Stimulated activated effector memory CD8-positive, alpha-beta T cell treated with anti-CD3 and anti-CD28 coated beads, Interleukin-12 subunit alpha, Interleukin-12 subunit beta, amount 100 ng/mL, for 72 hours (primary cell): ENCODE measurements at regions not wholly inside any gene's neighbourhood (a gene's known extent, or its start where the extent isn't known, plus 50 kb on each side); places are given as distances from the start of the nearest gene placed in this dataset.

Experiments
- ATAC-seq: fragments of 150-1000 bp; cut with Tn5 transposase; 2 replicates; pipeline ENCODE4 v1.10.0; 2021
- DNase-seq, 2 donors: peaks; one replicate each; pipeline ENCODE4 v3.0.0; 2021 to 2022; ENCODE audit warnings: low spot score in 2 of 2
- H3K27ac Mint-ChIP-seq: one replicate; pipeline ENCODE4 v1.8.0; 2022; ENCODE audit warnings: mild to moderate bottlenecking, mixed read lengths
- H3K36me3 Mint-ChIP-seq: one replicate; pipeline ENCODE4 v1.8.0; 2022; ENCODE audit warnings: mild to moderate bottlenecking, mixed read lengths
- H3K4me1 Mint-ChIP-seq: one replicate; pipeline ENCODE4 v1.8.0; 2022; ENCODE audit warnings: mixed read lengths
- H3K4me3 Mint-ChIP-seq: one replicate; pipeline ENCODE4 v1.8.0; 2022; ENCODE audit warnings: mild to moderate bottlenecking, mixed read lengths
- H3K9me3 Mint-ChIP-seq: one replicate; pipeline ENCODE4 v1.8.0; 2022; ENCODE audit warnings: mixed read lengths

DNA sequence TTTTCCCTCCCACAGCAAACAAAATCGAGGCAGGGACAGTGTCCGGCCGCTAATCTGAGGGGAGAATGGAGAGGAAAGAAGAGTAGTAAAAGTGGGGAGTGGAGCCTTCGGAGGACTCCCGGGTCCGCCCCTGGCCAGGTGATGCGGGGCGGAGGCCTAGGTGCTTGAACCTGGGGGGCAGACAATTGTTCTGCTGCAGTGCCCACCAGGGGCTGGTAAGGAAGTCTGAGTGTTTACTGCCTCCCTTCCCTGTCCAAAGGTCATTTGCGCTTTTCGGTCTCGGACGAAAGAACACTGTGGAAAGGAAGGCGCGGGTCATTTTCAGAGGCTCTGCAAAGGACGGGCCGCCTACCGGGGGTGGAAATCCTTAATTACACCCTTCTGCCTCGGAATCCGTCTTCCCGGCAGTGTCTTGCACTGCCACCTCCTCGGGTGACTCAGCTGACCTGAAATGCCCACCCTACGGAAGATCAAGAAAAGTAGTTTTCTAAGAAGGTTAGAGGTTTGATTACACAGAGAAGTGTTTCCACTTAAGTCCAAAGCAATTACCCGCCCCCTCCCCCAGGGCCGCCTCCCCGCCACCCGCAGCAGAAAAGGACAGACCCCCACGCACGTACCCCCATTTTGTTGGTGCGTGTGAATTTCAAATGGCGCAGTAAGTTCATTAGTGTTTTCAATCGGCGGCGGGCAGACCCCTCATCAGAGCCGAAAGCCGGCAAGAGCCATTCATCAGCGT lies 99.9 kb upstream of the TENM3 start:
- no peak overlapping the region for H3K27ac Mint-ChIP-seq
- peaks cover 2% of the 10 kb centered on the region for H3K9me3 Mint-ChIP-seq
- H3K4me1 Mint-ChIP-seq: peaks cover 15% of the 10 kb centered on the region
- no peaks in the 10 kb centered on the region for H3K36me3 Mint-ChIP-seq
- ATAC-seq (no peak), DNase-seq (no peak)
- H3K4me3 Mint-ChIP-seq: peak overlapping the region; percentile 49

DNA sequence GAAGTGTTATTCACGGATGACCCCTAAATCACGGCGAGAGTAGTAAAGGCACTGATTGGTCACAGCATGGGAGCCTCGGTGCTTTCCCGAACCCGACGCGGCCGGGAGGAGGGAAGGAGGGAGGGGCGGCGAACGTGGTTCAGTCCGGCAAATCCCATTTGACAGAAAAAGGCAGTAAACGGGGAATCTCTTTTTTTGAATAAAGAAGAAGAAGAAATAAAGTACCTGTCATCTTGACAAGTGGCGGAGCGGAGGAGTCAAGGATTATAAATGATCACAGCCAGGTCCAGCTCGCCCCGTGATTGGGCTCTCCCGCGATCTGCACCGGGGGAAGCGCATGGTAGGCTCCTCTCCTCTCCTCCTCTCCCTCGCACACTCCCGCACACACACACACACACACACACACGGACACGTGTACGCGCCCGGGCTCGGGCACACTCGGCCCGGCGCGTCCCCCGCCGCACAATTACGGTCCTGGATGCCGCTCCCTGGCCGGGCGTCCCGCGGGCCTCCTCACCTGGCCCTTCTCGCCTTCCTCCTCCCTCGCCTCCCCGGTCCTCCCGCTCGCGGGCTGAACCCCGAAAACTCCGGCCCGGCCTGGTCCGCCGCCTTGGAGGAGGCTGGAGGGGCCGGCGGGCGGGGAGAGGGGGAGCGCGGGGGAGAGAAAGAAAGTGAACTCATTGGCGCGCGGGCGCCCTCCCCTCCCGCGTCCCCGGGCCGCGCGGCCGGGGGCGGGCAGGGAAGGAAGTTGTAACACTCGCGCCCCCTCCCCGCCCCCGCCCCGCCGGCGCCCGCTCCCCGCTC lies 99.2 kb upstream of the TENM3 start:
- Mint-ChIP-seq H3K4me3 (peak overlapping the region; percentile 49), H3K27ac (no peak overlapping the region), H3K9me3 (peaks cover 1% of the 10 kb centered on the region), H3K4me1 (peaks cover 13% of the 10 kb centered on the region), H3K36me3 (no peaks in the 10 kb centered on the region)
- DNase-seq (no peak), ATAC-seq (peak; percentile 53)

DNA sequence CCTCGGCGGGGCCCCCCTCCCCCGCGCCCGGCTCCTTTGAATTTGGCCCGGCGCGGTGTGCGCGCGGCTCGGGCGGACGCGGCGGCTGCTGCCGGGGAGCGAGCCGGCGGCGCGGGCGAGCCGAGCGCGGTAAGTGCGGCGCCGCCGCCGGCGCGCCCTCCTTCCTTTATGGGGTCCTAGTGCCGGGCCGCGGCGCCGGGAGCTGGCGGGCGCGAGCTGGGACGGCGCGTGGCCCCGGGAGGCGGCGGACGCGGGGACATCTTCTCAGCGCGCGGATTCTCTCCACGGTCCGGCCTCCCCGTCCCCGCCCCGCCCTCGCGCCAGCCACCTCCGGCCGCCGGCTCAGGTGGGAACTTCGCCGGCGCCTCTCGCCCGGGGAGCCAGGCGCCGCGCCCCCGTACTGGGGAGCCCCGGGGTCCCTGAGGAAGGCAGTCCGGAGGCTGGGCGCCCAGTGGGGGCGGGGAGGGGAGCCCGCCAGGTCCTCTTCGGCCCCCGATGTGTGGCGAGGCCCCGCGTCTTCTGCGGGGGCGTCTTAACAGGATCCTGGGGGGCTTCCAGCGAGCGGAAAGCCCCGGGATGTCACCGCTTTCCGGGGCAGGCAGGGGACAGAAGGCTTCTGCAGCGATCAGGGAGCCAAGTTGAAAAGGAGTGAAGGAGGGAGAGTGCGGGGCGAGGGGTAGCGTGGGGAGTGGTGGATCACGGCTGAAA lies 98.4 kb upstream of the TENM3 start:
- Mint-ChIP-seq H3K4me1 (peaks cover 11% of the 10 kb centered on the region), H3K9me3 (no peaks in the 10 kb centered on the region), H3K36me3 (no peaks in the 10 kb centered on the region), H3K4me3 (no peak overlapping the region), H3K27ac (no peak overlapping the region)
- ATAC-seq: peak; percentile 19
- no peak for DNase-seq

DNA sequence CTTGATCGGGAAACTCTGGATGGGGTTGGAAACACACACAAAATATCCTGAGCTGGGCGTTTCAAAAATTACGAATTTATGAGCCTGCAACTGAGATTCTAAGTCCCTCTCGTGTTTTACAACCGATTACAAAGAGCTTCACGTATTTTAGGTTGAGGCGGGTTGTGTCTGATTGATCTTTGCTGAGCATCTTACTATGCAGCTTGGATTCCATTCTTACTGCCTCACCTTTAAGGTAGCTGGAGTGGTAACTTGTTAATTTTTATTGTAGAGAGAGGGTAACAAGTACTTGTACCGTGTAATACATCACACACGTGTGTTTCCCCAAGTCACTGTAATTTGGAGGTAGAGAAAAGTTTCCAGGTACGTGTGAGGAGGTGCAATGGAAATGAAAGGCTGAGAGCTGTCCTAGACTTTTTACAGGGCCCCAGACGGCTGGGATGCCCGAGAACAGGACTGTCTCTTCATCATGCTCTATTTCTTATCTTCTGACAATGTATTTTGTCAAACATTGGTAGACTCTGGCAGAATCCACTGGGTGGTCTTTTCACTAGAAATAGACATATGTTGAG lies 97.8 kb upstream of the TENM3 start:
- Mint-ChIP-seq H3K36me3 (no peaks in the 10 kb centered on the region), H3K4me3 (no peak overlapping the region), H3K9me3 (no peaks in the 10 kb centered on the region), H3K4me1 (peaks cover 11% of the 10 kb centered on the region), H3K27ac (no peak overlapping the region)
- DNase-seq: no peak
- ATAC-seq: no peak

DNA sequence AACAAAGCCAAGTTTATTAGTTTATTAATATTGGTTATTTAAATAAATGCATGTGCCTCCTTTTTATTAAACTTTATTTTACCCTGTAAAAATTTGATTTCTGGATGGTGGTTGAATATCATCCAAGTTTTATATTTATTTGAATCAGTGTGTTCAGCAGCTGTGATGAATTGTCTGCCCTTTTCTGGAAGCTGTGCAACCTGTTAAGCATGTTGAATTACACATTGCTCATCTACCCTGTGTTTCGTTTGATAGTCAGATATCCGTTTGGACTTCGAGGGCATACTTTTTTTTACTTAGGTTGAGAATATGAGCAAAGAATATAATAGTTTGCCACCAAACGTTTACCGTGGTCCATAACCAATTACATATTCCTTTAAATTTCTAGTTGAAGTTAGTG lies 95.8 kb upstream of the TENM3 start:
- Mint-ChIP-seq H3K4me3 (no peak overlapping the region), H3K9me3 (no peaks in the 10 kb centered on the region), H3K4me1 (peaks cover 11% of the 10 kb centered on the region), H3K27ac (no peak overlapping the region), H3K36me3 (no peaks in the 10 kb centered on the region)
- no peak for DNase-seq
- ATAC-seq: no peak

DNA sequence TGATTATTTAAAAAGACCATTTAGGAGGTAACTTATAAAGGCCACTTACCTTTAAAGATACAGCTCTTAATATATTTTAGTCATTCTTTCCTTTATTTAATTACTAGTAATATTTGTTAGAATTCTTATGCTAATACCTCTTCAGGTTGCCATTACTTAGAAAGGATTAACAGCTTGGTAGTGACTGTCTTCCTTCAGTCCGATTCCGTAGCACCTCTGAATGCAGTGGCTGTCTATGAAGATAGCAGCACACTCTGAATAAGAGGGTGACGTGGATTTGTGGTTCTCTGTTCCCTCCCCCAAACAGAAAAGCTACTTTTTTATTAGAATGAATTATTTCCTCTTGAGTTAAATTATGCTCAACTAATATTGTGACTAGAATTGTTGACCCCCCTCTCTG lies 92.6 kb upstream of the TENM3 start:
- ATAC-seq: no peak
- Mint-ChIP-seq H3K36me3 (no peaks in the 10 kb centered on the region), H3K4me1 (no peaks in the 10 kb centered on the region), H3K27ac (no peak overlapping the region), H3K4me3 (no peak overlapping the region), H3K9me3 (no peaks in the 10 kb centered on the region)
- no peak for DNase-seq

DNA sequence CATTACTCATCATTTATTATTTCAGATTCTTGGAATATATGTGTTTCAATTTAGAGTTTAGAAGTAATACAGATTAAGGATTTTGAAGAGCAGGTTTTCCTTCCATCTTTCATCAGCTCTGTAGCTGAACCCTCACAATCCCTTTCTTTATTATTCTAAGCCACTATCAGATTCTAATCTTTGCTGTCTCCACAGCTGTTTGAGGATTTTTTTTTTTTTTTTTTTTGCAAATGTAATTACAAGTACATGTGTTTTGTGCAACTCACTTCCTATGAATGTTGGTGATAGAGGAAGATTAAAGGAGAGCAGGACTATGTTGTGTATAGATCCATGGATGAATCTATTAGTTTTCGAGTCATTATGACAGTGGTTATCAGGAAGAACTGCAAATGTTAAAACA lies 87.4 kb upstream of the TENM3 start:
- Mint-ChIP-seq H3K4me1 (no peaks in the 10 kb centered on the region), H3K27ac (no peak overlapping the region), H3K4me3 (no peak overlapping the region), H3K9me3 (no peaks in the 10 kb centered on the region), H3K36me3 (no peaks in the 10 kb centered on the region)
- ATAC-seq (no peak), DNase-seq (no peak)

DNA sequence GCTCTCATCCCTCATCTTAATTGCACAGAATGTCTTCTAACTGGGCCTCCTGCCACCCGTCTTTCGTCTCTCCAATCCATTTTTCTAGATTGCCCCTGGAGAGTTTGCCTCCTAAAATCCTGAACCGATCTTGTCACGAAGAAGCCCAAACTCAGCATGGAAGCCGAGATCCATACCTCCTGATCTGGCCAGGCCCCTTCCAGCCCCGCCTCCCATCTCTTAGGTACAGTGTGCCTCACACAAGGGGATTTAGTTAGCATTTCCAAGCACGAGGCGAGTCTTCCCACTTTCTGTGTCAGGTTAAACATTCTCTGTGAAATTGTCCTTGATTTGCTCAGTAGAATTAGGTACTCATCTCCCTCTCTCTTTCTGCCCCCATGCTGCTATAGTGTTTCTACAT lies 80.0 kb upstream of the TENM3 start:
- no peak for ATAC-seq
- H3K27ac Mint-ChIP-seq: no peak overlapping the region
- peaks cover 4% of the 10 kb centered on the region for H3K9me3 Mint-ChIP-seq
- H3K4me3 Mint-ChIP-seq: no peak overlapping the region
- H3K36me3 Mint-ChIP-seq: no peaks in the 10 kb centered on the region
- H3K4me1 Mint-ChIP-seq: no peaks in the 10 kb centered on the region
- DNase-seq: no peak

DNA sequence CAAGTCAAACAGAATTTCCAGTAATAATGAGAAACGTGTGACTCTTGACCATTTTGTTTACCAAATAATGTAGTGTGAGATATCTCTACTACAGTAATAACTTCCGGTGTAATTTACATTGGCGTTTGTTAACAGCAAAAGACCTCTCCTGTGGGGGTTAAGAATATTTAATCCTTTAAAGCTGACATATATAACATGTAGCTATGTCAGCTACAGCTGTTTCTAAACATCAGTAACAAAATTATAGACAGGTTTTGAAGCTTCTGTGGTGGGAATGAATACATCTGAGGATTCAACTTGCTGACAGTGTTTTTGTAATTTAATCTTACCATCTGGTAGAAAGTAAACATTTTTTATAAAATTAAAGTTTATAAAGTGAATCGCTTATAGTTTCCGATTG lies 73.6 kb upstream of the TENM3 start:
- no peak for DNase-seq
- ATAC-seq: no peak
- no peak overlapping the region for H3K4me3 Mint-ChIP-seq
- H3K9me3 Mint-ChIP-seq: no peaks in the 10 kb centered on the region
- H3K36me3 Mint-ChIP-seq: no peaks in the 10 kb centered on the region
- no peak overlapping the region for H3K27ac Mint-ChIP-seq
- H3K4me1 Mint-ChIP-seq: no peaks in the 10 kb centered on the region

DNA sequence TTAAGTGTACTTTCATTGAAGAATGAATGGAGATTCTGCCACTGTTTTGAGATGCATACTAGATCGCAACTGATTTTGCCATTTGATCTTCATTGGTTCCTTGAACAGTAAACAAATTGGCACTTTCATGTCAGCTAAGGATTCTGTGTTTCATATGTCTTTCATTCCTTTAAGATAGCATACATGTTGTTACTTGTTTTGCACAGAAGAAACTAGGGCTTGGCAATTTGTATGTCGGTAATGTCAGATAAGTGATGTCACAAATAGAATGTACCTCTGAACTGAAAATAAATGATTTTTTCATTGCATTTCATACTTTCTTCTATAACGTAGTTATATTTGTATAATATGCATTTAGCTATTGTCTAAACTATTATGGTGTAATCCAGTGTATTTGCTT lies 73.2 kb upstream of the TENM3 start:
- no peak overlapping the region for H3K27ac Mint-ChIP-seq
- no peak overlapping the region for H3K4me3 Mint-ChIP-seq
- H3K4me1 Mint-ChIP-seq: no peaks in the 10 kb centered on the region
- no peaks in the 10 kb centered on the region for H3K36me3 Mint-ChIP-seq
- DNase-seq: no peak
- ATAC-seq: no peak
- H3K9me3 Mint-ChIP-seq: no peaks in the 10 kb centered on the region

DNA sequence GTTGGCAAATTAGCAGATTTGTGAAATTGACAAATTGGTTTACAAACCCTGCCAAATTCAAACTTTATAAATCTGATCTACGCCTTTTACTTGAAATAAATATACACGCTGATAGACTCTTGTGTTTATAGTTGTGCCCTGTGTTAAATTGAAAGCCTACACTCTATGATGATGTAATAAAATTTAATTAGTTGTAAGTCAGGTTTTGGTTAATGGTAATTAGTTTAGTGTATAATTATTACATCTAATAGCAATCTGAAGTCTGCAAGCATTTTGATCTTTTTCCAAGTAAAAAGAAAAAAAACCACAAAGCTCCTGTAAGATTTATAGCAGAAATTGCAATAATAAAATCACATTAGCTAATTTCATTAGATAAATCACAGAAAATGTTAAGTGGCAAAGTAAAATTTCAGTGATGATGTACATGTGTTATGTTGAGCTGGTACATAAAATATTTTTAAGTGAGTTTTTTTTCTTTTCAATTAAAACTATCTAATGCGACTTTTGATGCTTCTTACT lies 72.7 kb upstream of the TENM3 start:
- ATAC-seq (no peak), DNase-seq (no peak)
- no peak overlapping the region for H3K27ac Mint-ChIP-seq
- no peak overlapping the region for H3K4me3 Mint-ChIP-seq
- H3K9me3 Mint-ChIP-seq: no peaks in the 10 kb centered on the region
- no peaks in the 10 kb centered on the region for H3K4me1 Mint-ChIP-seq
- no peaks in the 10 kb centered on the region for H3K36me3 Mint-ChIP-seq

DNA sequence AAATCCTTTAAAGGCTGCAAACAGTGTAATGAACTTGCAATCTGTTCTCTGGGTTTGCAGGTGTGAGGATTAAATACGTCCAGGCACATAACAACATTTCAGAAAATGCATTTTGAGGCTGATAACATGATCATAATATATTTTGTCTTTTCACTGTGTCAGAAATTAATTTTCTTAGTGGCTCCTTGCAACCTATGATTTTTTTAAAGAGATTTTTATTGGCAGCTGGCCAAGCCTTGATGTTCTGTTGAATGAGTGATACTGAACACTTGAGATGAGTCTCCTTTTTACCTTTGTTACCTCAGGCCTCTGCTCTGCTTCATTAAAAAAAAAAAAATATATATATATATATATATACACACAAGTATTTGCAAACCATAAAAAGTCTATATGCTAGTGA lies 68.2 kb upstream of the TENM3 start:
- Mint-ChIP-seq H3K4me3 (no peak overlapping the region), H3K36me3 (no peaks in the 10 kb centered on the region), H3K27ac (no peak overlapping the region), H3K9me3 (no peaks in the 10 kb centered on the region), H3K4me1 (no peaks in the 10 kb centered on the region)
- ATAC-seq: no peak
- no peak for DNase-seq

DNA sequence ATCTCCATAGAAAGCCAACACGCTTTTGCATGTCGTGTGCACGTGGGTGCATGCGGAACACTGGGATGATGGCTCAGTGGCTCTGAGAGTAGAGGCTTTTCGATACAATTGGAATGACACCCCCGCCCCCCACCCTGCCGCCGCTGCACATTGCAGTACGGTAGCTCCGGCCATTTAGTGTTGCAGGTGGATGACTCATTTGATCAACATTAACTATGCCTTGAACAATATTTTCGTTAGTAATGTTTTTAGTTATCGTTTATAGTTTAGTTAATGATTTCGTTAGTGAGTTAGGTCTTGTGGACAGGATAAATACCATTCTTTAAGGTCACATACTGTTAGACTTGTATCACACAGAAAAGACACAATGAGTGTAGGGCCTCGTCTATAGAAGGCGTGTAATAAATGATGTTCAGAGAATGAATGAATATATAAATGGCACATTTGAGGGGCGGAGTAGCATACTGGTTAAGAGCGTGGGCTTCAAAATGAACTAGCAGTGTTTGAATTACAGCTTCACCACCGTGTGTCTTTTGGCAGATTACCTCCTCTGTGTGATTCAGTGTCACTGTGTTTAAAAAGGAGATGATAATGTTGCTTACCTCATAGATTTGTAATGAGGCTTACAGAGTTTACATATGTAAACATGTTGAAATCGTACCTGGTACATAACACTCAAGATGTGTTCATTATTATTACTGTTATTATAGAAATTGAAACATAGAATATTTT lies 67.2 kb upstream of the TENM3 start:
- H3K4me3 Mint-ChIP-seq: no peak overlapping the region
- no peaks in the 10 kb centered on the region for H3K36me3 Mint-ChIP-seq
- H3K4me1 Mint-ChIP-seq: no peaks in the 10 kb centered on the region
- H3K27ac Mint-ChIP-seq: no peak overlapping the region
- H3K9me3 Mint-ChIP-seq: no peaks in the 10 kb centered on the region
- ATAC-seq: no peak
- DNase-seq: no peak

DNA sequence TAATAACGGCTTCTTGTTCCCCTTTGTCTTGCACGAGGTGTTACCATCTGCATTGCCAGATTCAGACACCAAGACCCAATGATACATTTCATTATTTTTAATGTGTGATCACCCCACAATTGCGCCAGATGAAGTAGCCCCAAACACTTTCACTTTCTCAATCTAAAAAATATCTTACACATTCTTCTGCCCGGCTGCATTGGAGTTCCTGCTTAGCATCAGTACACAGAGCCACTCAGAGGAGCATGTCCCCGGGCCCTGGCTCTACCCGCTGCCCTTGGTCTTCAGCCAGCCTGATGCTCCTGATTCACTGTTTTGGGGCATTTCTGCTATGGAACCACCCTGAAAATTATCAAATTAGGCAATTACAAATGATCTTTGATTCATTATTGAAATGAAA lies 66.0 kb upstream of the TENM3 start:
- Mint-ChIP-seq H3K4me1 (no peaks in the 10 kb centered on the region), H3K36me3 (no peaks in the 10 kb centered on the region), H3K4me3 (no peak overlapping the region), H3K27ac (no peak overlapping the region), H3K9me3 (no peaks in the 10 kb centered on the region)
- ATAC-seq (no peak), DNase-seq (no peak)

DNA sequence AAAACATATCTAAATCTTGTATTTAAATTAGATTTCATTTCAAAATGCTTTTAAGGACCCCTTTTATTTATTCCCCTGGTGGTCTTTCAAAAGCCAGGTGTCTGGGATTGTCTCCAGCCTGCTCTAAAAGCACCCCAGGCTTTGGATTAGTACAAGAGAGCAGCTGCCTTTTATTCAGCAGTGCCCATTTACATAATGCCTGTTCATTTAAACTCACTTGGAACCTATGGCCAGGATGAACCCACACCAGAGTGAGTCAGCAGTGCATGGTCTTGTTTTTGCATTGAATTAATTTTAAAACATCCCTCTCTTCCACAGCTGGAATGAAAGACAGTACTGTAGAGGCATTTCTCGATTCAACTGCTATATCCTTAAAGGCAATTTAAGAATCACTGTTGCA lies 64.1 kb upstream of the TENM3 start:
- Mint-ChIP-seq H3K9me3 (no peaks in the 10 kb centered on the region), H3K4me1 (no peaks in the 10 kb centered on the region), H3K27ac (no peak overlapping the region), H3K36me3 (no peaks in the 10 kb centered on the region), H3K4me3 (no peak overlapping the region)
- ATAC-seq (no peak), DNase-seq (no peak)
